ENCODE measurements at regions not wholly inside any gene's neighbourhood (a gene's known extent, or its start where the extent isn't known, plus 50 kb on each side); places are given as distances from the start of the nearest gene placed in this dataset.

DNA sequence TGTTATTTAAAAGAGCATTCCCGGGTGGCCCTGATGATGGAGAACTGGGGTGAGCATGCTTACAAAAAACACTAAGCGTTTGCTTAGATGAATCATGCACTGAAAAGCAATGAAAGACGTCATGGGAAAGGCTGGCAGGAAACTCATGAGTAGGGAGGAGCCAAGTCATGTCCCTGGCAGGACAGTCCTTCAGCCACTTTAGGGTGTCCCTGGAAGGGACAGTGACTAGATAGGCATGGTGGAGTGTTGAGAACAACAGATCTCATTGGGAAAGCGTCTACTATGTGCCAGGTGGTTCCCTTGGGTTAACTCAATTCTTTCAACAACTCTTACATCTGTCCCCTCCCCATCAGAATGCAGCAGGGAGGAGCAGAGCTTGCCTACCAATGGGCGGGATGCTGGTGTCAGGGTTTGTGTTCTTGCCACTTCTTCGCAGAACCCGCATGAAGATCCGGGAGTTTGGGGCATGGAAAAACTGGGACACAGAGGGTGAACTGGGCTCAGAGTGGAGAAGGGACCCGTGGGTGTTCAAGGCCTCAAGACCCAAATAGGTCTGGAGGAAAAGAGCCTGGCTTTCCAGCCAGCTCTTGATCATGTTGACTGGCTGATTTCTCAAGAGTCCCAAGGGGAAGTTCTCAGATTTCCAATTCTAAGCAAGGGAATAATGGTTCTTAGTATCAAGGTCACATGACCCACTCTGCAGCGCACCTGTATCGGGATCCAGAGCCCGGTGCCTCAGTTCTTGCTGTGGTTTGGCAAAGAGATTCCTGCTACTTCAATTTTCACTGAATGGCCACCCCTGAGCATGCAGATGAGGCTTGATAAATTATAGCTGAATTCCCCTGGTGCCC lies 653.9 kb upstream of the TBX3 start:
- TF ChIP-seq, protein P1, sequence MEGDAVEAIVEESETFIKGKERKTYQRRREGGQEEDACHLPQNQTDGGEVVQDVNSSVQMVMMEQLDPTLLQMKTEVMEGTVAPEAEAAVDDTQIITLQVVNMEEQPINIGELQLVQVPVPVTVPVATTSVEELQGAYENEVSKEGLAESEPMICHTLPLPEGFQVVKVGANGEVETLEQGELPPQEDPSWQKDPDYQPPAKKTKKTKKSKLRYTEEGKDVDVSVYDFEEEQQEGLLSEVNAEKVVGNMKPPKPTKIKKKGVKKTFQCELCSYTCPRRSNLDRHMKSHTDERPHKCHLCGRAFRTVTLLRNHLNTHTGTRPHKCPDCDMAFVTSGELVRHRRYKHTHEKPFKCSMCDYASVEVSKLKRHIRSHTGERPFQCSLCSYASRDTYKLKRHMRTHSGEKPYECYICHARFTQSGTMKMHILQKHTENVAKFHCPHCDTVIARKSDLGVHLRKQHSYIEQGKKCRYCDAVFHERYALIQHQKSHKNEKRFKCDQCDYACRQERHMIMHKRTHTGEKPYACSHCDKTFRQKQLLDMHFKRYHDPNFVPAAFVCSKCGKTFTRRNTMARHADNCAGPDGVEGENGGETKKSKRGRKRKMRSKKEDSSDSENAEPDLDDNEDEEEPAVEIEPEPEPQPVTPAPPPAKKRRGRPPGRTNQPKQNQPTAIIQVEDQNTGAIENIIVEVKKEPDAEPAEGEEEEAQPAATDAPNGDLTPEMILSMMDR (IDR thresholded peaks at IDR 0.05; ENCODE audit: extremely low read depth in 1 of 2, insufficient read depth in 1 of 2, low read depth in 1 of 2, low read length in 2 of 2) = no peak
- TF ChIP-seq MYC (IDR thresholded peaks at IDR 0.05; ENCODE audit: low read depth, low read length) (no peak), POLR2AphosphoS5 (IDR thresholded peaks at IDR 0.05; ENCODE audit: insufficient read depth, low read depth, low read length) (no peak), MAX (IDR thresholded peaks at IDR 0.05; ENCODE audit: insufficient read depth, insufficient read length) (no peak), POLR2A (IDR thresholded peaks at IDR 0.05; ENCODE audit: low read depth, low read length) (no peak), EZH2 (IDR thresholded peaks at IDR 0.05; ENCODE audit: borderline replicate concordance, low read depth, low read length, severe bottlenecking) (no peak)

Measured in endothelial cell of umbilical vein (primary cell).